Muscle layer of colon (tissue), 2 donors: ENCODE measurements at regions not wholly inside any gene's neighbourhood (a gene's known extent, or its start where the extent isn't known, plus 50 kb on each side); places are given as distances from the start of the nearest gene placed in this dataset.

Experiments used
- H3K27ac ChIP-seq: one replicate; pipeline ENCODE4 v1.7.0; 2013; ENCODE audit warnings: low read depth, mild to moderate bottlenecking, low read length, moderate library complexity
- H3K27me3 ChIP-seq, 2 donors: one replicate each; pipeline ENCODE4 v1.7.0; 2013; ENCODE audit warnings: low read length in 2 of 2, mild to moderate bottlenecking in 2 of 2; ENCODE audit not compliant: insufficient read depth in 2 of 2, control insufficient read depth in 1 of 2
- H3K36me3 ChIP-seq: one replicate; pipeline ENCODE4 v1.7.0; 2013; ENCODE audit warnings: mild to moderate bottlenecking, low read length; ENCODE audit not compliant: insufficient read depth
- H3K4me1 ChIP-seq: one replicate; pipeline ENCODE4 v1.7.0; 2013; ENCODE audit warnings: mild to moderate bottlenecking, low read length; ENCODE audit not compliant: insufficient read depth
- H3K4me3 ChIP-seq, 2 donors: one replicate each; pipeline ENCODE4 v1.7.0; 2013; ENCODE audit warnings: low read length in 2 of 2, low read depth in 1 of 2, mild to moderate bottlenecking in 1 of 2, moderate library complexity in 1 of 2
- H3K9ac ChIP-seq: one replicate; pipeline ENCODE4 v1.7.0; 2013; ENCODE audit warnings: low read length
- H3K9me3 ChIP-seq: one replicate; pipeline ENCODE4 v1.7.0; 2013; ENCODE audit warnings: mild to moderate bottlenecking, low read length
- donor health status: abdominal sarcoma.
- donor health status: Adenocarcinoma of cecum.

- Histone ChIP-seq H3K36me3 (no peaks in the 10 kb centered on the region), H3K9me3 (no peaks in the 10 kb centered on the region), H3K4me1 (no peaks in the 10 kb centered on the region), H3K9ac (no peak overlapping the region), H3K27me3 (no peaks in the 10 kb centered on the region), H3K27ac (no peak overlapping the region), H3K4me3 (no peak overlapping the region)
Measured at GRCh38 chr15:52925130-52925529, 135.0 kb upstream of the ONECUT1 start.

- H3K9me3 ChIP-seq = no peaks in the 10 kb centered on the region
- H3K4me3 ChIP-seq = no peak overlapping the region
- no peaks in the 10 kb centered on the region for H3K36me3 ChIP-seq
- no peaks in the 10 kb centered on the region for H3K27me3 ChIP-seq
- H3K27ac ChIP-seq = no peak overlapping the region
- no peak overlapping the region for H3K9ac ChIP-seq
- no peaks in the 10 kb centered on the region for H3K4me1 ChIP-seq
Measured at GRCh38 chr15:52924630-52925029, 134.5 kb upstream of the ONECUT1 start.

GRCh38 chr15:52923626-52924025, 133.5 kb upstream of the ONECUT1 start:
- no peaks in the 10 kb centered on the region for H3K36me3 ChIP-seq
- no peak overlapping the region for H3K27ac ChIP-seq
- no peaks in the 10 kb centered on the region for H3K27me3 ChIP-seq
- no peak overlapping the region for H3K9ac ChIP-seq
- H3K9me3 ChIP-seq = no peaks in the 10 kb centered on the region
- no peak overlapping the region for H3K4me3 ChIP-seq
- no peaks in the 10 kb centered on the region for H3K4me1 ChIP-seq

GRCh38 chr15:52922871-52923270, 132.7 kb upstream of the ONECUT1 start:
- no peaks in the 10 kb centered on the region for H3K4me1 ChIP-seq
- no peaks in the 10 kb centered on the region for H3K27me3 ChIP-seq
- no peaks in the 10 kb centered on the region for H3K9me3 ChIP-seq
- H3K27ac ChIP-seq = no peak overlapping the region
- H3K4me3 ChIP-seq = no peak overlapping the region
- H3K9ac ChIP-seq = no peak overlapping the region
- H3K36me3 ChIP-seq = no peaks in the 10 kb centered on the region

- no peaks in the 10 kb centered on the region for H3K4me1 ChIP-seq
- no peak overlapping the region for H3K4me3 ChIP-seq
- no peak overlapping the region for H3K9ac ChIP-seq
- H3K27ac ChIP-seq = no peak overlapping the region
- no peaks in the 10 kb centered on the region for H3K36me3 ChIP-seq
- H3K27me3 ChIP-seq = no peaks in the 10 kb centered on the region
- no peaks in the 10 kb centered on the region for H3K9me3 ChIP-seq
Measured at GRCh38 chr15:52912172-52912571, 122.0 kb upstream of the ONECUT1 start.

- no peak overlapping the region for H3K27ac ChIP-seq
- H3K36me3 ChIP-seq = no peaks in the 10 kb centered on the region
- no peaks in the 10 kb centered on the region for H3K27me3 ChIP-seq
- no peak overlapping the region for H3K4me3 ChIP-seq
- H3K4me1 ChIP-seq = no peaks in the 10 kb centered on the region
- H3K9me3 ChIP-seq = no peaks in the 10 kb centered on the region
- H3K9ac ChIP-seq = no peak overlapping the region
Measured at GRCh38 chr15:52893338-52893737, 103.2 kb upstream of the ONECUT1 start.

GRCh38 chr15:52879904-52880303, 89.8 kb upstream of the ONECUT1 start:
- Histone ChIP-seq H3K36me3 (no peaks in the 10 kb centered on the region), H3K27me3 (no peaks in the 10 kb centered on the region), H3K27ac (no peak overlapping the region), H3K9me3 (no peaks in the 10 kb centered on the region), H3K4me1 (no peaks in the 10 kb centered on the region), H3K9ac (no peak overlapping the region), H3K4me3 (no peak overlapping the region)

GRCh38 chr15:52879145-52879544, 89.0 kb upstream of the ONECUT1 start:
- no peaks in the 10 kb centered on the region for H3K9me3 ChIP-seq
- H3K36me3 ChIP-seq = no peaks in the 10 kb centered on the region
- H3K9ac ChIP-seq = no peak overlapping the region
- H3K4me3 ChIP-seq = no peak overlapping the region
- H3K27me3 ChIP-seq = no peaks in the 10 kb centered on the region
- no peak overlapping the region for H3K27ac ChIP-seq
- no peaks in the 10 kb centered on the region for H3K4me1 ChIP-seq

GRCh38 chr15:52876991-52877663, 87.0 kb upstream of the ONECUT1 start:
- Histone ChIP-seq H3K27ac (no peak overlapping the region), H3K27me3 (no peaks in the 10 kb centered on the region), H3K4me1 (no peaks in the 10 kb centered on the region), H3K9me3 (no peaks in the 10 kb centered on the region), H3K36me3 (no peaks in the 10 kb centered on the region), H3K4me3 (no peak overlapping the region), H3K9ac (no peak overlapping the region)

GRCh38 chr15:52872036-52872818, 82.1 kb upstream of the ONECUT1 start:
- no peaks in the 10 kb centered on the region for H3K27me3 ChIP-seq
- H3K27ac ChIP-seq = no peak overlapping the region
- no peaks in the 10 kb centered on the region for H3K9me3 ChIP-seq
- H3K36me3 ChIP-seq = no peaks in the 10 kb centered on the region
- no peak overlapping the region for H3K4me3 ChIP-seq
- no peak overlapping the region for H3K9ac ChIP-seq
- no peaks in the 10 kb centered on the region for H3K4me1 ChIP-seq

GRCh38 chr15:52870015-52870414, 79.9 kb upstream of the ONECUT1 start:
- Histone ChIP-seq H3K9ac (no peak overlapping the region), H3K4me1 (no peaks in the 10 kb centered on the region), H3K9me3 (no peaks in the 10 kb centered on the region), H3K27me3 (no peaks in the 10 kb centered on the region), H3K4me3 (no peak overlapping the region), H3K36me3 (no peaks in the 10 kb centered on the region), H3K27ac (no peak overlapping the region)

GRCh38 chr15:52866698-52867097, 76.6 kb upstream of the ONECUT1 start:
- no peak overlapping the region for H3K27ac ChIP-seq
- H3K4me3 ChIP-seq = no peak overlapping the region
- no peaks in the 10 kb centered on the region for H3K9me3 ChIP-seq

More at GRCh38 chr15:52866698-52867097, 76.6 kb upstream of the ONECUT1 start:
- no peak overlapping the region for H3K9ac ChIP-seq
- no peaks in the 10 kb centered on the region for H3K36me3 ChIP-seq
- H3K4me1 ChIP-seq = no peaks in the 10 kb centered on the region
- H3K27me3 ChIP-seq = no peaks in the 10 kb centered on the region
